HG03565 (cell line): ENCODE measurements at regions not wholly inside any gene's neighbourhood (a gene's known extent, or its start where the extent isn't known, plus 50 kb on each side); places are given as distances from the start of the nearest gene placed in this dataset.

Experiments
- ATAC-seq: cut with Tn5 transposase; IDR thresholded peaks from one replicate; pipeline ENCODE4 v1.9.1; 2021; ENCODE audit warnings: mild to moderate bottlenecking, moderate library complexity; ENCODE audit not compliant: unreplicated experiment

DNA sequence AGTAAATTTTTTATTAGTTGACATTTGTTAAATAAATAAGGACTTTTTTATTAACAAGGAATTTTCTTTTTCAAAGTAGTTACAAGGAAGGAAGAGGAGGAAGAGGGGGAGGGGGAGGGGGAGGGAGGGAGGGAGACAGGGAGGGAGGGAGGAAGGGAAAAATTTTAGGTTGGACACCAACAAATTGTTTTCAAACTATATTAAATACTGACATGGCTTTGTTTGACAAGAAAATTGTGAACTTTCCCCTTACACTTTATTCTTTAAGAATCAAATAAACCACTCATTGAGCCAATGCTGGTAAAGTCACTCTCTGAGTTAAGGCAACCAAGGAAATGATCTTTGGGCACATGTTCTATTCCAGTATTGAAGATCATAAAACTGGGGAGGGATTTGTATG is 115.7 kb upstream of the PPP2R3A start:
- no peak for ATAC-seq

- ATAC-seq = no peak
These were observed 114.1 kb upstream of the PPP2R3A start for GRCh38 chr3:135851201-135852081.

- no peak for ATAC-seq
These were observed 111.5 kb upstream of the PPP2R3A start for GRCh38 chr3:135853981-135854380.

GRCh38 chr3:135860761-135861160 is 104.8 kb upstream of the PPP2R3A start:
- ATAC-seq = no peak

DNA sequence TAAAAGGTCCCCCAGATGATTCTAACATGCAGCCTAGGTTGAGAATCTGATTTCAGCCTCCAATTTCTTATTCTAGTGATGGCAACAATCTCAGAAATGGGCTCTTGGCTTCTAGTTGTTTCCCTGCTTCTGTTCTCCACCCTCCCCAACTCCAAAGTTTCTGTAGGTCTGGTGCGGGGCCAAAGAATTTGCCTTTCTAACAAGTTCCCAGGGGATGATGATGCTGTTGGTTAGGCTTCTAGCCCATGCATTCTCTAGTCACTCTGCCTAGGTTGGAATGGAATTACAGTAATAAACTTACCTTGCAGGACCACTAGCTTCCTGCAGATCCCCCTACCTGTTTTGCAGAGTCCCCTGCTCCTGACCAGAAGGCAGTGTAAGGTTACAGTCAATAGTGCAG is 103.2 kb upstream of the PPP2R3A start:
- ATAC-seq = no peak

DNA sequence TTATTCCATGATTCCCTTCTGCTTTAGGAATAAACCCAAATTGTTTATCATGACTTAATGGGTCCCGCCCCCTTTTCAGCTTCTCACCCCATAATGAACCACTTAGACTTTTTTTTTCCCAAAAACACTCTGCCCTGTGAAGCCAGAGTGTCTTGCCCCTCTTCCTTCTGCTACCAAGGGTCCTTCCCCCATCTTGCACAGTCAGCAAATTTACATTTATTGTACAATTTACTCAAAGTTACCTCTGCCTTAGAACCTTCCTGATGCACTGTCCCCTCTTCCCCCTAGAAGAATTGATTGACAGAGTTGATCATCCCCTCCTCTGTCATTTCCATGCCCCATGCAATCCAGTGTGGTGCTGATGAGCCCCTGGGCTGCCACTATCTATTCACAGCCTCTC is 101.5 kb upstream of the PPP2R3A start:
- ATAC-seq = no peak

- ATAC-seq = peak; percentile 49
These were observed 100.4 kb upstream of the PPP2R3A start for GRCh38 chr3:135865085-135865484.

- no peak for ATAC-seq
These were observed 100.0 kb upstream of the PPP2R3A start for GRCh38 chr3:135865553-135865952.

- ATAC-seq = no peak
These were observed 97.6 kb upstream of the PPP2R3A start for GRCh38 chr3:135867911-135868310.

- ATAC-seq = no peak
These were observed 96.7 kb upstream of the PPP2R3A start for GRCh38 chr3:135868801-135869200.

- no peak for ATAC-seq
These were observed 96.0 kb upstream of the PPP2R3A start for GRCh38 chr3:135869439-135870105.

DNA sequence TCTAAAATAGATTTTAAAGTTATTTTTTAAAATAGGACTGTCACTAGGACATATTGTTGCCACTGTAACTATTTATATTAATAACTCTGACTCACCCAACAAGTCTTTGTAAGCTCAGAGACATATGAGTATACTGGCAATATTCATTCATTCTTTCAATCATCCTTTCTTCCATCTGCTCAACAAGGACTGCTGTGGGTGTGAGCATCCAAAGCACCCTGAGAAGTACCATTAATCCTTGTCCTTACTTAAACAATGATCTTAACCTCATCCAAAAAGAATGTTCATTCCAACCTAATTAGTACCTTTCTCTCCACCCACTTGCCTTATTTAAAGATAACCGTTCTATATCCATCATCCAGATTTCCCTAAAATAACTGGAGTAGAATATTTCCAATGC is 94.2 kb upstream of the PPP2R3A start:
- ATAC-seq = no peak

DNA sequence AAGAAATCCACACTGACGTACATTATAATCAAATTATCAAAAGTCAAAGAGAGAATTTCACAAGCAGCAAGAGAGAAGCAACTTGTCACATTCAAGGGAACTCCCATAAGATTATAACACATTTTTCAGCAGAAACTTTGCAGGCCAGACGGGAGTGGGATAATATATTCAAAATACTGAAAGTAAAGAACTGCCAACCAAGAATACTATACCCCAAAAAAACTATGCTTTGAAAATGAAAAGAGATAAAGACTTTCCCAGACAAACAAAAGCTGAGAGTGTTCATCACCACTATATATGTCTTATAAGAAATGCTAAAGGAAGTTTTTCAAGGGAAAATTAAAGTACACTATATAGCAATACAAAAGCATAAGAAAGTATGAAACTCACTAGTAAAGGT is 91.5 kb upstream of the PPP2R3A start:
- ATAC-seq = no peak

DNA sequence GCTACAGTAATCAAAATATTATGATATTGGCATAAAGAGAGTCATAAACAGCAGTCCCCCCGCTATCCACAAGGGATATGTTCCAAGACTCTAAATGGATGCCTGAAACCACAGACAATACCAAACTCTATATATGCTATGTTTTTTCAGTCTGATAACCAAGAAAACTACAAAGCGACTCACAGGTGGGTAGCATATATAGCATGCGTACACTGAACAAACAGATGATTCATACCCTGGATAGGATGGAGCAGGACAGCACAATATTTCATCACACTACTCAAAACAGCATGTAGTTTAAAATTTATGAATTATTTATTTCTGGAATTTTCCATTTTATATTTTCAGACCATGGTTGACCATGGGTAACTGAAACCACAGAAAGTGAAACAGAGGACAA is 87.0 kb upstream of the PPP2R3A start:
- ATAC-seq = no peak

- no peak for ATAC-seq
These were observed 79.6 kb upstream of the PPP2R3A start for GRCh38 chr3:135885885-135886284.

DNA sequence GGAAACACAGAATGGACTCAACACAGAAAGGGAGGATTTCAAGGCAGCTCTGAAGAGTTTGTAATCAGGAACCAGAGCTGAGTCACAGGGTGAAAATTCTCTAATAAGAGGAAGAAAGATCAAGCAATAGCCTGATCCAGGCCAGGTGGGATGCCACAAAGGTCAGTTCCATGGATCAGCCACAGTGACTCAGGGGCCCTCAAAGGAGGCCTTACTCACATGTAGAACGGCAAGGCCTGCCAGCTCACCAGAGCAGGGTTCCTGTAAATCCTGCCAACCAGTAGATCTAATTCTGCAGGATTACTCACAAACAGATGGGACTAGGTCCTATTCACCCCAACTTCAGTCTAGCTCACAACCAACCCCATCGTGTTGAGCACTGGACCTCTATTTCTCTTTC is 78.3 kb upstream of the PPP2R3A start:
- no peak for ATAC-seq

GRCh38 chr3:135889443-135889842 is 76.1 kb upstream of the PPP2R3A start:
- ATAC-seq = no peak

DNA sequence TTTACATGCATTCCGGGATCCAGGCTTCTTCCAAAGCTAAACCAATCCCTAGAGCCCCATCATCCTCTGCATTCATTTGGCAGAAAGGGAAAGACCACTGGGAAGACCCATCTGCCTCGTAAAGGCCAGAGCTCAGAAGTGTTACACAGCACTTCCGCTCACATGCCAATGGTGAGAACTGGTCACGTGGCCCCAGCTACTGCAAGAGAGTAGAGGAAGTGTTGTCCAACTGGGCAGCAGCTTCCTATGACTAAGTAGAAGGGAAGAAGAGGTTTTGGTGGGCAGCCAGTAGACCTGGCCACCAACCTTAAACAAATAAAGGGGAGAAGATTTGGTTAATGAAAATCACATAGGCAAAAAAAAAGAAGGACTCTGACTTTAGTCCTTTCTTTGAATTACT is 74.4 kb upstream of the PPP2R3A start:
- no peak for ATAC-seq

DNA sequence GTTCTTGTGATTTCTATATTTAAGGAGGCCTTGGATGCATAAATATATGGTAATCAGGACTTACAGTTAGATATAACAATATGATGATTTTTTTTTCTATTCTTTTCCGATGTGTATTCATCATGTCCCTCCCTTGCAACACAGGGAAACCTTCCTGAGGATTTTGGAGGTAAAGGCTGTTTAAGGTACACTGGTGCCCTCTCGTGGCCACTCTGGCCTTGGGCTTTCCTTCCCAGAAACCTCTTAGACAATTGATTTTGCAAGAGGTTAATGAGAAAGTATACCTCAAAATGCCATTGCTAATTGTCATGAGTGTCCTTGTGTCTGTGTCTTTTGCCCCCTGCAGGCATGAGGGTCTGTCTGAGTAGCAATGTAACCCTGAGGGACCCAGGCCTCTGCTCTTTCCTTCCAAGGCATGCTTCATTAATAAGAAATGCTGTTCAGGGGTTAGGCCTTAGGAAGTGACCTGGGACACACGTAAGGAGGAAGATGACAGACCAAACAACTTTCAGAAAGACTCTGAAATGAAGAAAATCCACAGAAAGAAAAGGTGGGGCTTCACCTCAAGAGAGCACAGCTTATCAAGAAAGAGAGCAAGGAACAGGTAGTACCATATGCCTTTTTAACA is 70.3 kb upstream of the PPP2R3A start:
- no peak for ATAC-seq

GRCh38 chr3:135895734-135896121 is 69.8 kb upstream of the PPP2R3A start:
- ATAC-seq = no peak

- no peak for ATAC-seq
These were observed 68.9 kb upstream of the PPP2R3A start for GRCh38 chr3:135896613-135897012.

DNA sequence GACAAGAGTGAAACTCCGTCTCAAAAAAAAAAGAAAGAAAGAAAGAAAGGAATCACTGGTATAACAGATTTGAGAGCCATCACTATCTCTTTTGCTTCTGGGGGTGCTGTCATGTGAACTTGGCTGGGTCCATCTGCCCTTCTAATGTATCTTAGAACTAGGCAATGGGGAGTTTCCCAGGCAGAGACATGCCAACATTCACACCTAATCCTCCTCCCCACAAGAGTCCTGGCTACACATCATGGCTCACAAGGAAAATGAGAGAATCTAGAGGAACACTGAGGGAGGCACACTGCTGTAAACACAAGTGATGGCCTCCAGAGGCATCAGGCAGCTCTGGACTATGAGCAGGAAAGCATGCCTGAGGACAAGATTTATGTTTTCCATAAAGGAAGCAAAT is 67.8 kb upstream of the PPP2R3A start:
- ATAC-seq = no peak
